ENCODE measurements at regions not wholly inside any gene's neighbourhood (a gene's known extent, or its start where the extent isn't known, plus 50 kb on each side); places are given as distances from the start of the nearest gene placed in this dataset.

- no peak for FAIRE-seq
- ChIA-PET POLR2A (no interaction called here), CTCF (no interaction called here)
- no peak for ATAC-seq
- Histone ChIP-seq H3K9me3 (no peaks in the 10 kb centered on the region), H3K4me1 (no peaks in the 10 kb centered on the region), H3K4me2 (no peak overlapping the region), H3K4me3 (no peak overlapping the region), H3K27ac (no peak overlapping the region)
- WGBS (ENCODE audit: missing lambda C conversion rate) = 0% methylated on average over 4 of the region's 4 CpGs
- TF ChIP-seq CEBPB (IDR thresholded peaks at IDR 0.05) (no peak), BHLHE40 (IDR thresholded peaks at IDR 0.05; ENCODE audit: low read depth, low read length) (no peak), ZNF302 (CRISPR knock-in tag; IDR thresholded peaks at IDR 0.05) (no peak), CBX2 (IDR thresholded peaks at IDR 0.05; ENCODE audit: borderline replicate concordance, low read depth) (no peak)
- TF ChIP-seq, protein P1, sequence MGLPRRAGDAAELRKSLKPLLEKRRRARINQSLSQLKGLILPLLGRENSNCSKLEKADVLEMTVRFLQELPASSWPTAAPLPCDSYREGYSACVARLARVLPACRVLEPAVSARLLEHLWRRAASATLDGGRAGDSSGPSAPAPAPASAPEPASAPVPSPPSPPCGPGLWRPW (IDR thresholded peaks at IDR 0.05) = no peak
- TF ChIP-seq, protein P2, sequence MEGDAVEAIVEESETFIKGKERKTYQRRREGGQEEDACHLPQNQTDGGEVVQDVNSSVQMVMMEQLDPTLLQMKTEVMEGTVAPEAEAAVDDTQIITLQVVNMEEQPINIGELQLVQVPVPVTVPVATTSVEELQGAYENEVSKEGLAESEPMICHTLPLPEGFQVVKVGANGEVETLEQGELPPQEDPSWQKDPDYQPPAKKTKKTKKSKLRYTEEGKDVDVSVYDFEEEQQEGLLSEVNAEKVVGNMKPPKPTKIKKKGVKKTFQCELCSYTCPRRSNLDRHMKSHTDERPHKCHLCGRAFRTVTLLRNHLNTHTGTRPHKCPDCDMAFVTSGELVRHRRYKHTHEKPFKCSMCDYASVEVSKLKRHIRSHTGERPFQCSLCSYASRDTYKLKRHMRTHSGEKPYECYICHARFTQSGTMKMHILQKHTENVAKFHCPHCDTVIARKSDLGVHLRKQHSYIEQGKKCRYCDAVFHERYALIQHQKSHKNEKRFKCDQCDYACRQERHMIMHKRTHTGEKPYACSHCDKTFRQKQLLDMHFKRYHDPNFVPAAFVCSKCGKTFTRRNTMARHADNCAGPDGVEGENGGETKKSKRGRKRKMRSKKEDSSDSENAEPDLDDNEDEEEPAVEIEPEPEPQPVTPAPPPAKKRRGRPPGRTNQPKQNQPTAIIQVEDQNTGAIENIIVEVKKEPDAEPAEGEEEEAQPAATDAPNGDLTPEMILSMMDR (IDR thresholded peaks at IDR 0.05) = no peak
- no peak for DNase-seq (ENCODE audit: low read depth in 1 of 2, low spot score in 1 of 2)
Measured at GRCh38 chr21:35780983-35781382, 279.3 kb downstream of the SETD4 start.

DNA sequence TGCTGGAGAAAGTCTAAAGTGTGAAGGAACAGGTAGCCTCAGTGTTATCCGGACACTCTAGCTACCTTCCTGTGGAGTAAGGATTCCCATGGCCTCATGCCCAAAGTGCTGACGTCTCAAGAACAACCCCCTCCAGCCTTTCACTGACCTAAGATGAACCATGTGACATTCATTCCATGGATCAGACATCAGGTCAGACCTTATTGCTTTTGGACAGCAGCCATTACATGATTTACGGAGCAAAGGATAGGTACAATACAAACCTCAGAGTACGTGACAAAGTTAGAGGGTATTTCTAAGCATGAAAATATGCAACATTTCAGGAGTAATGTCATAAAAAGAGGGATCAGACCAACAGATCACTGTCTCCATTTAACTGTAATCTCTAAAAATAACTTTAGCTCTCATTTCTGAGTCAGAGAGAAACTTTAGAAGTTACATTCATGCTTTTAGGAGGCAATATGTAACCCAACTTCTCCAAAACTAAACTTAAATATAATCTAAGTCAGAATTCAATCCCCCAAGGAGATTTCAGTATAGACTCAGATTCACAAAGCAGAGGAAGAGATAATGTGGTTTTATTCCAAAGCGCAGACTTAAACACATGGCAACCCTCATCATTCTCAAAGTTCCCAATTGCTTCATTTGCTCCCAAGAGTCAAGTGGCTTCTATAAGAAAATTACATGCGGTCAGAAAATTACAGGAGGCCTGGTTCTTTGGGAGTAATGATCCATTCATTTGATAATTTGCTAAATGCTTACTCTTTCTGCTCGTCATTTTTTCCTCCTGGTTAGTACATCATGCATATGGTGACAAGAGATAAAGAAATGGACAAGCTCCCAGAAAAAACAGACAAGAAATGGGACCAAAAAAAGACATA is 280.4 kb downstream of the SETD4 start:
- ChIA-PET POLR2A (no interaction called here), CTCF (no interaction called here)
- FAIRE-seq = no peak
- H3K4me3 ChIP-seq = no peak overlapping the region
- 37% methylated on average over 7 of the region's 7 CpGs for WGBS (ENCODE audit: missing lambda C conversion rate)
- H3K27ac ChIP-seq = no peak overlapping the region
- no peak overlapping the region for H3K4me2 ChIP-seq
- H3K4me1 ChIP-seq = no peaks in the 10 kb centered on the region
- TF ChIP-seq ZFP36 (IDR thresholded peaks at IDR 0.05; ENCODE audit: borderline replicate concordance, partially characterized antibody) = no peak
- TF ChIP-seq, protein P3, sequence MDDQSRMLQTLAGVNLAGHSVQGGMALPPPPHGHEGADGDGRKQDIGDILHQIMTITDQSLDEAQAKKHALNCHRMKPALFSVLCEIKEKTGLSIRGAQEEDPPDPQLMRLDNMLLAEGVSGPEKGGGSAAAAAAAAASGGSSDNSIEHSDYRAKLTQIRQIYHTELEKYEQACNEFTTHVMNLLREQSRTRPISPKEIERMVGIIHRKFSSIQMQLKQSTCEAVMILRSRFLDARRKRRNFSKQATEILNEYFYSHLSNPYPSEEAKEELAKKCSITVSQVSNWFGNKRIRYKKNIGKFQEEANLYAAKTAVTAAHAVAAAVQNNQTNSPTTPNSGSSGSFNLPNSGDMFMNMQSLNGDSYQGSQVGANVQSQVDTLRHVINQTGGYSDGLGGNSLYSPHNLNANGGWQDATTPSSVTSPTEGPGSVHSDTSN (IDR thresholded peaks at IDR 0.05) = no peak
- TF ChIP-seq CEBPB (IDR thresholded peaks at IDR 0.05) = no peak
- TF ChIP-seq FOXS1 (CRISPR knock-in tag; IDR thresholded peaks at IDR 0.05) = no peak
- no peak for TF ChIP-seq RAD21 (conservative IDR thresholded peaks at IDR 0.05 in 1 of 2, IDR thresholded peaks at IDR 0.05 in 1 of 2)
- TF ChIP-seq POLR2A (IDR thresholded peaks at IDR 0.05; ENCODE audit: low read length) = no peak
- TF ChIP-seq, protein P4, sequence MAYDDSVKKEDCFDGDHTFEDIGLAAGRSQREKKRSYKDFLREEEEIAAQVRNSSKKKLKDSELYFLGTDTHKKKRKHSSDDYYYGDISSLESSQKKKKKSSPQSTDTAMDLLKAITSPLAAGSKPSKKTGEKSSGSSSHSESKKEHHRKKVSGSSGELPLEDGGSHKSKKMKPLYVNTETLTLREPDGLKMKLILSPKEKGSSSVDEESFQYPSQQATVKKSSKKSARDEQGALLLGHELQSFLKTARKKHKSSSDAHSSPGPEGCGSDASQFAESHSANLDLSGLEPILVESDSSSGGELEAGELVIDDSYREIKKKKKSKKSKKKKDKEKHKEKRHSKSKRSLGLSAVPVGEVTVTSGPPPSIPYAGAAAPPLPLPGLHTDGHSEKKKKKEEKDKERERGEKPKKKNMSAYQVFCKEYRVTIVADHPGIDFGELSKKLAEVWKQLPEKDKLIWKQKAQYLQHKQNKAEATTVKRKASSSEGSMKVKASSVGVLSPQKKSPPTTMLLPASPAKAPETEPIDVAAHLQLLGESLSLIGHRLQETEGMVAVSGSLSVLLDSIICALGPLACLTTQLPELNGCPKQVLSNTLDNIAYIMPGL (CRISPR knock-in tag; IDR thresholded peaks at IDR 0.05; ENCODE audit: borderline replicate concordance) = no peak
- no peak for TF ChIP-seq HDAC2 (IDR thresholded peaks at IDR 0.05)
- TF ChIP-seq CBX8 (IDR thresholded peaks at IDR 0.05) = no peak
- TF ChIP-seq SREBF2 (IDR thresholded peaks at IDR 0.05) = no peak
- no peak for TF ChIP-seq TP53 (CRISPR knock-in tag; IDR thresholded peaks at IDR 0.05)
- TF ChIP-seq HOXB13 (CRISPR knock-in tag; IDR thresholded peaks at IDR 0.05; ENCODE audit: low read depth) = no peak
- TF ChIP-seq SMC3 (IDR thresholded peaks at IDR 0.05) = no peak
- TF ChIP-seq EP300 (IDR thresholded peaks at IDR 0.05) = no peak
- no peak for ATAC-seq
- no peaks in the 10 kb centered on the region for H3K9me3 ChIP-seq
- no peak for DNase-seq (ENCODE audit: low read depth in 1 of 2, low spot score in 1 of 2)

GRCh38 chr21:35779167-35779566 is 281.2 kb downstream of the SETD4 start:
- WGBS (ENCODE audit: missing lambda C conversion rate) = 33% methylated on average over 4 of the region's 4 CpGs
- ChIA-PET POLR2A (no interaction called here), CTCF (no interaction called here)
- Histone ChIP-seq H3K4me3 (no peak overlapping the region), H3K4me2 (no peak overlapping the region), H3K27ac (no peak overlapping the region), H3K4me1 (no peaks in the 10 kb centered on the region), H3K9me3 (no peaks in the 10 kb centered on the region)
- ATAC-seq (no peak), DNase-seq (ENCODE audit: low read depth in 1 of 2, low spot score in 1 of 2) (no peak), FAIRE-seq (no peak)
- TF ChIP-seq, protein P5, sequence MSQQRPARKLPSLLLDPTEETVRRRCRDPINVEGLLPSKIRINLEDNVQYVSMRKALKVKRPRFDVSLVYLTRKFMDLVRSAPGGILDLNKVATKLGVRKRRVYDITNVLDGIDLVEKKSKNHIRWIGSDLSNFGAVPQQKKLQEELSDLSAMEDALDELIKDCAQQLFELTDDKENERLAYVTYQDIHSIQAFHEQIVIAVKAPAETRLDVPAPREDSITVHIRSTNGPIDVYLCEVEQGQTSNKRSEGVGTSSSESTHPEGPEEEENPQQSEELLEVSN (IDR thresholded peaks at IDR 0.05; ENCODE audit: borderline replicate concordance, low read depth) = no peak
- TF ChIP-seq, protein P1 (IDR thresholded peaks at IDR 0.05) = no peak
- no peak for TF ChIP-seq ESRRA (IDR thresholded peaks at IDR 0.05; ENCODE audit: borderline replicate concordance, low read length)
- TF ChIP-seq CBX8 (IDR thresholded peaks at IDR 0.05) = no peak
- no peak for TF ChIP-seq ZNF302 (CRISPR knock-in tag; IDR thresholded peaks at IDR 0.05)
- no peak for TF ChIP-seq FOXS1 (CRISPR knock-in tag; IDR thresholded peaks at IDR 0.05)
- TF ChIP-seq CHD4 (IDR thresholded peaks at IDR 0.05; ENCODE audit: borderline replicate concordance) = no peak
- TF ChIP-seq JUN (IDR thresholded peaks at IDR 0.05) = no peak
- TF ChIP-seq, protein P6, sequence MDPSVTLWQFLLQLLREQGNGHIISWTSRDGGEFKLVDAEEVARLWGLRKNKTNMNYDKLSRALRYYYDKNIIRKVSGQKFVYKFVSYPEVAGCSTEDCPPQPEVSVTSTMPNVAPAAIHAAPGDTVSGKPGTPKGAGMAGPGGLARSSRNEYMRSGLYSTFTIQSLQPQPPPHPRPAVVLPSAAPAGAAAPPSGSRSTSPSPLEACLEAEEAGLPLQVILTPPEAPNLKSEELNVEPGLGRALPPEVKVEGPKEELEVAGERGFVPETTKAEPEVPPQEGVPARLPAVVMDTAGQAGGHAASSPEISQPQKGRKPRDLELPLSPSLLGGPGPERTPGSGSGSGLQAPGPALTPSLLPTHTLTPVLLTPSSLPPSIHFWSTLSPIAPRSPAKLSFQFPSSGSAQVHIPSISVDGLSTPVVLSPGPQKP (IDR thresholded peaks at IDR 0.05; ENCODE audit: low read depth, low read length) = no peak

Data from A549 (cell line).